Fibroblast of lung (primary cell): ENCODE measurements at regions not wholly inside any gene's neighbourhood (a gene's known extent, or its start where the extent isn't known, plus 50 kb on each side); places are given as distances from the start of the nearest gene placed in this dataset.

ENCODE experiments used
- DNase-seq, 2 donors: peaks; one replicate each; pipeline versions ENCODE4 v3.0.0 to v3.0.0-alpha.2; 2010; ENCODE audit warnings: low read depth in 2 of 2
- H2AFZ ChIP-seq: 2 replicates; pipeline ENCODE4 v1.5.1; 2012; ENCODE audit warnings: low read length, control low read depth, inconsistent platforms
- H3K27ac ChIP-seq: 2 replicates; pipeline ENCODE4 v1.5.1; 2011; ENCODE audit warnings: low read length, control low read depth; ENCODE audit not compliant: insufficient read depth
- H3K27me3 ChIP-seq: 2 replicates; pipeline ENCODE4 v1.5.1; 2011; ENCODE audit warnings: mild to moderate bottlenecking, low read length; ENCODE audit not compliant: control insufficient read depth, insufficient read depth
- H3K36me3 ChIP-seq: 2 replicates; pipeline ENCODE4 v1.5.1; 2011; ENCODE audit warnings: low read length; ENCODE audit not compliant: control insufficient read depth, insufficient read depth
- H3K4me1 ChIP-seq: 2 replicates; pipeline ENCODE4 v1.5.1; 2011; ENCODE audit warnings: low read length; ENCODE audit not compliant: control insufficient read depth, insufficient read depth; ENCODE audit errors: extremely low read depth
- H3K4me2 ChIP-seq: 2 replicates; pipeline ENCODE4 v1.5.1; 2011; ENCODE audit warnings: low read length, control low read depth; ENCODE audit not compliant: insufficient read depth; ENCODE audit errors: extremely low read depth
- H3K4me3 ChIP-seq, 4 experiments: fragments of 200-600 bp in 1 of 4; sonication (generic) in 1 of 4; replicated peaks in 1 of 4; 2 replicates each; pipeline ENCODE4 v1.5.1; 2011 to 2016; ENCODE audit warnings: low read length in 4 of 4, low read depth in 3 of 4, mild to moderate bottlenecking in 3 of 4, control low read depth in 2 of 4, inconsistent platforms in 1 of 4, mixed read lengths in 1 of 4; ENCODE audit not compliant: insufficient read depth in 1 of 4; ENCODE audit errors: control extremely low read depth in 1 of 4
- H3K79me2 ChIP-seq: 2 replicates; pipeline ENCODE4 v1.5.1; 2012; ENCODE audit warnings: mild to moderate bottlenecking, low read length, inconsistent platforms; ENCODE audit not compliant: control insufficient read depth, insufficient read depth
- H3K9ac ChIP-seq: 2 replicates; pipeline ENCODE4 v1.5.1; 2011; ENCODE audit warnings: mild to moderate bottlenecking, low read length, control low read depth; ENCODE audit not compliant: insufficient read depth
- H3K9me3 ChIP-seq: 2 replicates; pipeline ENCODE4 v1.5.1; 2012; ENCODE audit warnings: low read depth, low read length; ENCODE audit not compliant: control insufficient read depth, insufficient read depth
- H4K20me1 ChIP-seq: 2 replicates; pipeline ENCODE4 v1.5.1; 2011; ENCODE audit warnings: low read length; ENCODE audit not compliant: control insufficient read depth, insufficient read depth; ENCODE audit errors: extremely low read depth
- EZH2 ChIP-seq: IDR thresholded peaks from 2 replicates; pipeline ENCODE4 v1.5.1; 2012; ENCODE audit warnings: low read length, control low read depth, mild to moderate bottlenecking; ENCODE audit errors: missing control alignments
- TF ChIP-seq, protein P1 (sequence below), 2 donors: IDR thresholded peaks in 1 of 2; conservative IDR thresholded peaks in 1 of 2; 1 replicate in 1 of 2; 2 replicates in 1 of 2; pipeline ENCODE4 v1.5.1; 2011 to 2012; ENCODE audit warnings: low read length in 2 of 2, control low read depth in 1 of 2, inconsistent platforms in 1 of 2, low read depth in 1 of 2, mild to moderate bottlenecking in 1 of 2

DNA sequence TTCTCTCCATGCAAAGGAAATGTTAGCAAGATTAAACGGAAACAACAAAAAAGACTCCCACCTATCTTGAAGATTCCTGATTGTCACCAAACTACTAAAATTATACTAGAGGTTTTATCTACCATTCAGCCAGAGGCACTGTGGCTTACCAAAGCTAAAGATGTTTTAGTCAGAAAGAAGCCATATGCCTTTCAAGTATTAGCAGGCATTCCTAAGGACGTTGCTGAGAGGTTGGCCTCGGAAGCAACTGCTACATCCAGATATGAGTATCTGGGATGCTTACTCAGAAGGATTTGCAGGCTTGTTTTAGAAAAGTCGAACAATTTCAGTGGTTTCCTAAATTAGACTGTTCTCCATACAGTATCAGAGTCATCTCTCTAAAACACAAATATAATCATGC lies 88.3 kb upstream of the UBE2E3 start:
- Histone ChIP-seq H3K4me3 (no peak overlapping the region), H3K79me2 (no peaks in the 10 kb centered on the region), H3K4me2 (no peak overlapping the region), H3K4me1 (no peaks in the 10 kb centered on the region), H4K20me1 (no peaks in the 10 kb centered on the region), H3K9me3 (no peaks in the 10 kb centered on the region), H2AFZ (no peak overlapping the region), H3K9ac (no peak overlapping the region), H3K36me3 (no peaks in the 10 kb centered on the region), H3K27ac (no peak overlapping the region), H3K27me3 (no peaks in the 10 kb centered on the region)
- TF ChIP-seq EZH2, result no peak
- TF ChIP-seq, protein P1, sequence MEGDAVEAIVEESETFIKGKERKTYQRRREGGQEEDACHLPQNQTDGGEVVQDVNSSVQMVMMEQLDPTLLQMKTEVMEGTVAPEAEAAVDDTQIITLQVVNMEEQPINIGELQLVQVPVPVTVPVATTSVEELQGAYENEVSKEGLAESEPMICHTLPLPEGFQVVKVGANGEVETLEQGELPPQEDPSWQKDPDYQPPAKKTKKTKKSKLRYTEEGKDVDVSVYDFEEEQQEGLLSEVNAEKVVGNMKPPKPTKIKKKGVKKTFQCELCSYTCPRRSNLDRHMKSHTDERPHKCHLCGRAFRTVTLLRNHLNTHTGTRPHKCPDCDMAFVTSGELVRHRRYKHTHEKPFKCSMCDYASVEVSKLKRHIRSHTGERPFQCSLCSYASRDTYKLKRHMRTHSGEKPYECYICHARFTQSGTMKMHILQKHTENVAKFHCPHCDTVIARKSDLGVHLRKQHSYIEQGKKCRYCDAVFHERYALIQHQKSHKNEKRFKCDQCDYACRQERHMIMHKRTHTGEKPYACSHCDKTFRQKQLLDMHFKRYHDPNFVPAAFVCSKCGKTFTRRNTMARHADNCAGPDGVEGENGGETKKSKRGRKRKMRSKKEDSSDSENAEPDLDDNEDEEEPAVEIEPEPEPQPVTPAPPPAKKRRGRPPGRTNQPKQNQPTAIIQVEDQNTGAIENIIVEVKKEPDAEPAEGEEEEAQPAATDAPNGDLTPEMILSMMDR (conservative IDR thresholded peaks at IDR 0.05 in 1 of 2, IDR thresholded peaks at IDR 0.05 in 1 of 2; ENCODE audit: low read depth in 1 of 2, low read length in 2 of 2), result no peak
- no peak for DNase-seq

DNA sequence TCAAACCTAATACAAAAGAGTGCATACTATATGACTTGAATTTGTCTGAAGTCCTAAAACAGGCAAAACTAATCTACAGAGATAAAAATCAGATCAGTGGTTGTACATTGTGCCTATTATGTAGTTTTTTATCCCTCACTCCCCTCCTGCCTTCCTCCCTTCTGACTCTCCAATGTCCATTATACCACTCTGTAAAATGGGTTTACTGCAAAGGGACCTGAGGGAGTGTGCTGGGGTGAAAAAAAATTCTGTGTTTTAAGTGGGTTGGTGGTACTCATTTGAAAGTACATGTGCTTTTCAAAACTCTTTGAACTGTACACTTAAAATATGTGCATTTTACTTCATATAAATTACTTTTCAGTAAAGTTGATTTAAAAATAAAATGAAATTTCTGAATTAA lies 89.0 kb upstream of the UBE2E3 start:
- no peak for TF ChIP-seq EZH2
- TF ChIP-seq, protein P1 (conservative IDR thresholded peaks at IDR 0.05 in 1 of 2, IDR thresholded peaks at IDR 0.05 in 1 of 2; ENCODE audit: low read depth in 1 of 2, low read length in 2 of 2), result no peak
- no peaks in the 10 kb centered on the region for H3K9me3 ChIP-seq
- no peak for DNase-seq

DNA sequence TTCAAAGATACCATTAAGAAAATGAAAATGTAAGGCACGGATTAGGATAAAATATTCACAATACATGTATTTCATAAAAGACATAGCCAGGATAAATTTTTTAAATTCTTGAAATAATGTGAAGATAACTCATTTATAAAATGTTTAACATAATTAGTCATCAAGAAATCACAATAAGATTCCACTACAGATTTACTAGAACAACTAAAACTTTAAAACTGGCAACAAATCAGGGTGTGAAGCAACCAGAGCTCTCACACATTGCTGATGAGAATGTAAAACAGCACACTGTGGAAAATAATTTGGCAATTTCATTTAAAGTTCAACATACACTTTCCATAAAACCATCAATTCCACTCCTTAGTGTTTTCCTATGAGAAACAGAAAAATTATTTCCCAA lies 89.6 kb upstream of the UBE2E3 start:
- Histone ChIP-seq H3K4me2 (peak overlapping the region; percentile 8), H2AFZ (no peak overlapping the region), H3K9me3 (no peaks in the 10 kb centered on the region), H3K4me3 (no peak overlapping the region), H3K9ac (no peak overlapping the region), H3K27me3 (no peaks in the 10 kb centered on the region), H3K27ac (no peak overlapping the region), H3K79me2 (no peaks in the 10 kb centered on the region), H3K36me3 (no peaks in the 10 kb centered on the region), H4K20me1 (no peaks in the 10 kb centered on the region), H3K4me1 (no peaks in the 10 kb centered on the region)
- DNase-seq, result peak in 1 of 2 donors; percentile 21
- TF ChIP-seq EZH2, result no peak
- TF ChIP-seq, protein P1 (conservative IDR thresholded peaks at IDR 0.05 in 1 of 2, IDR thresholded peaks at IDR 0.05 in 1 of 2; ENCODE audit: low read depth in 1 of 2, low read length in 2 of 2), result no peak

More for the DNA sequence above, 89.0 kb upstream of the UBE2E3 start:
- no peaks in the 10 kb centered on the region for H3K27me3 ChIP-seq
- H4K20me1 ChIP-seq, result no peaks in the 10 kb centered on the region
- no peak overlapping the region for H3K27ac ChIP-seq
- no peaks in the 10 kb centered on the region for H3K36me3 ChIP-seq
- H3K4me2 ChIP-seq, result no peak overlapping the region
- no peaks in the 10 kb centered on the region for H3K4me1 ChIP-seq
- H2AFZ ChIP-seq, result no peak overlapping the region
- no peak overlapping the region for H3K9ac ChIP-seq
- H3K79me2 ChIP-seq, result no peaks in the 10 kb centered on the region
- H3K4me3 ChIP-seq, result no peak overlapping the region
